Tibial nerve (tissue), 4 donors: ENCODE measurements at regions not wholly inside any gene's neighbourhood (a gene's known extent, or its start where the extent isn't known, plus 50 kb on each side); places are given as distances from the start of the nearest gene placed in this dataset.
"Not testable (repeated sequence)": the region's sequence is repeated elsewhere in the genome, so short reads cannot be mapped to it uniquely, and the experiment has no call there.

Experiments used
- DNase-seq, 2 donors: peaks; one replicate each; pipeline ENCODE4 v3.0.0-alpha.2; 2019; ENCODE audit warnings: low spot score in 2 of 2
- H3K27ac ChIP-seq, 4 donors: fragments of 200-600 bp; sonication (generic) in 3 of 4; one replicate each; pipeline ENCODE4 v1.5.1; 2017 to 2019; ENCODE audit warnings: mild to moderate bottlenecking in 1 of 4
- H3K27me3 ChIP-seq, 2 donors: fragments of 200-600 bp; sonication (generic) in 1 of 2; one replicate each; pipeline versions ENCODE4 v1.5.1 to v1.6.0; 2017 to 2019
- H3K36me3 ChIP-seq, 3 donors: fragments of 200-600 bp; sonication (generic); one replicate each; pipeline ENCODE4 v1.5.1; 2018 to 2019
- H3K4me1 ChIP-seq, 4 donors: fragments of 200-600 bp; sonication (generic) in 3 of 4; one replicate each; pipeline ENCODE4 v1.5.1; 2017 to 2019
- H3K4me3 ChIP-seq, 4 donors: fragments of 200-600 bp; sonication (generic) in 3 of 4; one replicate each; pipeline ENCODE4 v1.5.1; 2017 to 2019; ENCODE audit warnings: mild to moderate bottlenecking in 1 of 4, moderate library complexity in 1 of 4
- H3K9me3 ChIP-seq, 4 donors: fragments of 200-600 bp; sonication (generic) in 3 of 4; one replicate each; pipeline ENCODE4 v1.5.1; 2017 to 2019
- CTCF ChIP-seq, 5 experiments: fragments of 200-600 bp in 3 of 5; fragments of 450-650 bp in 2 of 5; sonication (generic) in 3 of 5; IDR thresholded peaks; one replicate each; pipeline ENCODE4 v1.5.1; 2016 to 2019; ENCODE audit warnings: antibody characterized with exemption in 5 of 5, mild to moderate bottlenecking in 3 of 5, moderate library complexity in 2 of 5
- EP300 ChIP-seq, 2 donors: sonication (generic); formaldehyde crosslinking; IDR thresholded peaks; one replicate each; pipeline ENCODE4 v1.6.1; 2017; ENCODE audit warnings: antibody characterized with exemption in 2 of 2, mild to moderate bottlenecking in 1 of 2
- POLR2A ChIP-seq, 2 donors: fragments of 450-650 bp; IDR thresholded peaks; one replicate each; pipeline ENCODE4 v1.6.1; 2017; ENCODE audit warnings: antibody characterized with exemption in 2 of 2, mild to moderate bottlenecking in 2 of 2, moderate library complexity in 2 of 2
- WGBS, 2 donors: methylation state at CpG; one replicate each; pipeline ENCODE4 v1.1.5; 2018; 5-methylcytosine and 5-hydroxymethylcytosine counted together

DNA sequence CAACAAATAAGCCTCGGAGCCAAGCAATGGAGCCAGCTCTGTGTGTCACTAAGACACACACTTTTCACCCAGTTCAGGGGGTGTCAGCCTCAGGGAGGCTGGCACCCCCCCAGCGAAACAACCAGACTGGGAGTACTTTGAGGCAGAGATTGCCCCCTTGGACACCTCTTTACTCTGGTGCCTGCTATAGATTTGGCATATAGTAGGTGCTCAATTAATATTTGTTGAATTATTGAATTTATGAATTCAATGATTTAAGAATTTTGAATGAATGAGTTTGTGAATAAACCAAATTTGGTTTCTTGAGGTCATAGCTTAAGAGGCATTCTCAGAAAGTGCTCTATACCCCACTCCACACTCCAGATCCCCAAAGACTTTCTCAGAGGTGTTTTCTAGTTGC is 70.3 kb downstream of the OLIG1 start:
- no peaks in the 10 kb centered on the region for H3K36me3 ChIP-seq
- no peaks in the 10 kb centered on the region for H3K4me1 ChIP-seq
- TF ChIP-seq EP300 (IDR thresholded peaks at IDR 0.05): no peak
- no peak for TF ChIP-seq POLR2A (IDR thresholded peaks at IDR 0.05)
- TF ChIP-seq CTCF (IDR thresholded peaks at IDR 0.05): no peak
- DNase-seq: no peak
- H3K9me3 ChIP-seq: no peaks in the 10 kb centered on the region
- 86 to 89% methylated on average over 2 of the region's 2 CpGs for WGBS, 2 donors
- no peak overlapping the region for H3K4me3 ChIP-seq
- H3K27ac ChIP-seq: no peak overlapping the region
- H3K27me3 ChIP-seq: peaks cover 0 to 11% of the 10 kb centered on the region in 2 donors

GRCh38 chr21:33146467-33146866 is 76.5 kb downstream of the OLIG1 start:
- Histone ChIP-seq H3K4me3 (no peak overlapping the region), H3K27me3 (peaks cover 0 to 58% of the 10 kb centered on the region in 2 donors)
- 61 to 67% methylated on average over 4 of the region's 4 CpGs for WGBS, 2 donors

GRCh38 chr21:33149181-33149580 is 79.2 kb downstream of the OLIG1 start:
- TF ChIP-seq CTCF (IDR thresholded peaks at IDR 0.05) (no peak), POLR2A (IDR thresholded peaks at IDR 0.05) (no peak), EP300 (IDR thresholded peaks at IDR 0.05) (no peak)

More at GRCh38 chr21:33146467-33146866, 76.5 kb downstream of the OLIG1 start:
- no peak for TF ChIP-seq POLR2A (IDR thresholded peaks at IDR 0.05)
- no peak for TF ChIP-seq CTCF (IDR thresholded peaks at IDR 0.05)
- TF ChIP-seq EP300 (IDR thresholded peaks at IDR 0.05): no peak
- H3K27ac ChIP-seq: no peak overlapping the region
- H3K4me1 ChIP-seq: no peaks in the 10 kb centered on the region
- DNase-seq: no peak
- H3K36me3 ChIP-seq: no peaks in the 10 kb centered on the region
- H3K9me3 ChIP-seq: no peaks in the 10 kb centered on the region

DNA sequence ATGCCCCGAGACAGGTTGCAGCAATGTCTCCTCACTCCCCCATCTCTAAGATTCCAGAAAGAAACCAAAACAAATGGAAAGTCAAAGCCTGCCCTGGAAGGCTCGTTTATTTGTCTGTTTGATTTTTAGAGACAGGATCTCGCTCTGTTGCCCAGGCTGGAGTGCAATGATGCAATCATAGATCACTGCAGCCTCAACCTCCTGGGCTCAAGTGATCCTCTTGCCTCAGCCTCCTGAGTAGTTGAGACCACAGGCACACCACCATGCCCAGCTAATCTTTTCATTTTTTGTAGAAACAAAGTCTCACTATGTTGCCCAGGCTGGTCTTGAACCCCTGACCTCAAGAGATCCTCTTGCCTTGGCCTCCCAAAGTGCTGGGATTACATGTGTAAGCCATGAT is 78.8 kb upstream of the IFNAR2 start:
- not testable (repeated sequence) for H3K4me1 ChIP-seq, H3K36me3 ChIP-seq, DNase-seq, H3K27ac ChIP-seq, H3K9me3 ChIP-seq, H3K4me3 ChIP-seq
- H3K27me3 ChIP-seq: peaks cover 0 to 62% of the 10 kb centered on the region in 2 donors
- WGBS, 2 donors: 83 to 85% methylated on average over 3 of the region's 3 CpGs

More at GRCh38 chr21:33149181-33149580, 79.2 kb downstream of the OLIG1 start:
- DNase-seq: no peak
- Histone ChIP-seq H3K9me3 (no peaks in the 10 kb centered on the region), H3K27me3 (peaks cover 0 to 68% of the 10 kb centered on the region in 2 donors), H3K4me1 (no peaks in the 10 kb centered on the region), H3K27ac (no peak overlapping the region), H3K36me3 (no peaks in the 10 kb centered on the region), H3K4me3 (no peak overlapping the region)
- 49 to 57% methylated on average over 11 of the region's 11 CpGs for WGBS, 2 donors

- TF ChIP-seq POLR2A (IDR thresholded peaks at IDR 0.05) (no peak), EP300 (IDR thresholded peaks at IDR 0.05) (no peak), CTCF (IDR thresholded peaks at IDR 0.05) (no peak)
- no peak overlapping the region for H3K27ac ChIP-seq
- no peak for DNase-seq
- no peak overlapping the region for H3K4me3 ChIP-seq
- peaks cover 0 to 52% of the 10 kb centered on the region in 2 donors for H3K27me3 ChIP-seq
- no peaks in the 10 kb centered on the region for H3K9me3 ChIP-seq
- H3K36me3 ChIP-seq: no peaks in the 10 kb centered on the region
- no peaks in the 10 kb centered on the region for H3K4me1 ChIP-seq
- 23 to 40% methylated on average over 32 of the region's 32 CpGs for WGBS, 2 donors
These were observed 77.6 kb upstream of the IFNAR2 start for GRCh38 chr21:33151941-33152731.
